ENCODE measurements at regions not wholly inside any gene's neighbourhood (a gene's known extent, or its start where the extent isn't known, plus 50 kb on each side); places are given as distances from the start of the nearest gene placed in this dataset.

DNA sequence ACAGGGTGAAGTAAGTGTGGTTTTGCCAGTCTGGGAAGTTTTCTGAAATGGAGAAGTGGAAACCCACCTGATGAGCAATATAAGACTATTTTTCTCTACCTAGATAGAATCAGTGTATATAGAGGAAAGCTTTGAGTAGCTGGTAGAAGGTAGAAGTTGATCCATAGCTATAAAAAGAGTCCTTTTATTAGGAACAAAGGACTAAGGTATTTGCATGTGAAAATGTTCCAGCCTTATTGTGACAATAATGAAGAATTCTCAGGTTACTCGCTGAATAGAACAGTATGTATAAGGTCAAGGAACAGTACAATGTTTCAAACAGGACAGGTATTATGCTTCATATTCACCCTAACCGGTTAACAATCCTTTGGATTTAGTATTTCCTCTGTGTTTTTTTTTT is 972.2 kb downstream of the OTOL1 start:
- DNase-seq, result no peak

DNA sequence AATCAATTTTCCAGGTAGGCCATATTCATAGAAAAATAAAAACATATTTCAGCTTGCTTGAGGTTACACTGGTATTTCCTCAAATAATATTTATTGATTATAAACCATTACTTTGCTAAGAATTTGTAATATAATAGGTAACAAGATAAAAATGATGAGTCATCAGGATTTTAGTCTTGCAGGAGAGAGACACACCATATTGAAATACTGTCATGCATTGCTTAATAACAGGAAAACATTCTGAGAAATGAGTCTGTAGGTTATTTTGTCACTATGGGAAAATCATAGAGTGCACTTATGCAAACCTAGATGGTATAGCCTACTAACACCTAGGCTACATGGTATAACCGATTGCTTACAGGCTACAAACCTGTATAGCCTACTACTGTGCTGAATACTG is 990.5 kb downstream of the OTOL1 start:
- DNase-seq, result no peak

DNA sequence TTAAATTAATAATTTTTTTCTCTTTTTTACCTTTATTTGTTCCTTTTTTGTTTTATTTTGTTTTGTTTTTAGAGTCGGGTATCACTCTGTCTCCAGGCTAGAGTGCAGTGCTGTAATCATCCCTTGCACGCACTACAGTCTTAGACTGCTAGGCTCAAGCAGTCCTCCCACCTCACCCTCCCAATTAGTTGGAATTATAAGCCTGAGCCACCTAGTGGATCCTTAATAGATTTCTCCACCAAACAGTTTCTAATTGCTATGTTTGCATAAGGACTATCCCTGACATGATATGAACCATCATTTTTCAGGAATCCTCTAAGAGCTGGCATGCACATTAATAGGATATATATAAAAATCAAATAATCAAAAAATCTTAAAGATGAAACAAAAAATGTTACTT is 993.2 kb downstream of the OTOL1 start:
- DNase-seq, result no peak

DNA sequence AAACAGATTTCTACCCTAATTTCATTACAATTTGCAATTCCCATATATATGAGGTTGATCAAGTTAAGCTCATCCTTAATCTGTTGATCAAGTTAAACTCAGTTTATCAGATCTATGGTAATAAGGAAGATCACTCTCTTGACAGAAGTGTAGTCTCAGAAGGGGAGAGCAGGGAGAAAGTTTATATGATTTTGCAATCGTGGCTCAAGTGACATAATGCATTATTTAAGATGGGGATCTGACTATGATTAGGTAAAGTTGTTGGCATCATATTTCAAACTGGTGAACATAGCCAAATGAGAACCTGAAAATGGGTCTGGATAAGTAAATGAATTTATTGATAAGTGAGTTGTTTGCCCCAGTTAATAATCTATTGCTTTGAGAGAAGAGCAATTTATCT is 995.3 kb downstream of the OTOL1 start:
- DNase-seq, result no peak

DNA sequence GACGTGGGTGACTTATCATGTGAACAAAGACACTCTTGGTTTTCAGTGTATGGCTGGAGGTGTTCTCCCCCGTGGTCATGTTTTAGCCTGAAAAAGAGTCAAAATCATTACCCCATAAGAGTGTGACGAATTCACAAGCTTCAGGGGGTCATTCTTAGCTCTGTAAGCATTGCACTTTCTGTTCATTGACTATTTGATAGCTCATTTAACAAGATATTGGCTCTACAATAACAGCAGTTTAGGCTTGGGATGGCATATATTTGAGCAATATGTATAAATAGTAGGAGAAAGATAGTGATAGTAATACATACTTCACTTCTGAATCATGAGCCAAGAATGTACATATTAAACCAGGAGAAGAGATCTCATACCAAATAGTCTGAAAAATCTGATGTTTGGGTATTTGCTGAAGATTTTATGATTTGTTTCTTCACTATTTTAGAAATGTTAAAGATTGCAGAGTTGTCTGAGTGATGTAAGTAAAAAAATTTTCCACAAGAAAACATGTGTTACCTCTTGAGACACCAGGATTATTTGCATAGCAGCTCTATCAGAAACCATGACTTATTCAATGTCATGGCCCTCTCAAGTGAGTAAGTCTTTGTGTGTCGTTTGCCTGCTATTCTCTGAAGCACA is 996.0 kb downstream of the OTOL1 start:
- DNase-seq, result no peak

DNA sequence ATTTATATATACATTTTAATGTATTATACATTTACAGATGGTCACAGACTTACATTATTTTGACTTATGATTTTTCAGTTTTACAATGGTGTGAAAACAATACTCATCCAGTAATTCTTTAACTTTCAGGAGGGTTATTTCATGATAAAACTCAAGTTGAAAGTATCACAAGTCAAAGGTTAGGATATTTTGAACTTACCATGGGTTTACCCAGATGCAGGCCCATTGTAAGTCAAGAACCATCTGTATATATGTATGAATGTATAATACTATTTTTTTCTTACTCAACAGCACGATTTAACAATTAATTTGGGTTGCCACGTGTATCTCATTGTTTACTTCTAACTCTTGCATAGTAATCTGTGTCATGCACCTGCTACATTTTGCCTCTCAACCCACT is 1002.0 kb downstream of the OTOL1 start:
- no peak for DNase-seq

DNA sequence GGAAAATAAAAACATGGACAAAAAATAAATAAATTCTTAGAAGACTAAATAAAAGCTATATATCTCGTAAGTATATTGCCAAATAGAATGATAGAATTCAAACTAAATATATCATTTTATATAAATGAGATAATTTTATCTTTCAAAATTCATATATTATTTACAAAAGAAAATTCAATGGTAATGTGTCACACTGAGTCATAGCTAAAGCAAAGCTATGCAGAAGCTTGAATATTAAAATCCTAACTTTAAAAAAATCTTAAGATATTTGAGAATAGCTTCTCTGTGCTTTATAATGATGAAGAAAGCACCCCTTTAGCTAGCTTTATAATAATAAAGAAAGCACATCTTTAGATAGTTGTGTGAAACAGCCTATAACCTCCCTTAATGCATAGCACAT is 1010.8 kb downstream of the OTOL1 start:
- no peak for DNase-seq

DNA sequence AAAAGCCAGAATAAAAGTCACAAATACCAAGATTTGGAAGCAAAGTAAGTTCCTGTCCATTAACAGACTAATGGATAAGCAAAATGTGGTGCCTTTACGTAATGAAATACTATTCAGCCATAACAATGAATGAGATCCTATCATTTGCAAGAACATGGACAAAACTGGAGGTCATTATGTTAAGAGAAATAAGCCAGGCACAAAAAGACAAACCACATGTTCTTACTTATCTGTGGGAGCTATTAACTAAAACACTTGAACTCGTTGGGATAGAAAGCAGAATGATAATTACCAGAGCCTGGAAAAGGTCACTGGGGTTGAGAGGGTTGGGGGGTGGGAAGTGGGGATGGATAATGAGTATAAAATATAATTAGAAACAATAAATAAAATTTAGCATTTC is 1015.9 kb downstream of the OTOL1 start:
- DNase-seq, result no peak

DNA sequence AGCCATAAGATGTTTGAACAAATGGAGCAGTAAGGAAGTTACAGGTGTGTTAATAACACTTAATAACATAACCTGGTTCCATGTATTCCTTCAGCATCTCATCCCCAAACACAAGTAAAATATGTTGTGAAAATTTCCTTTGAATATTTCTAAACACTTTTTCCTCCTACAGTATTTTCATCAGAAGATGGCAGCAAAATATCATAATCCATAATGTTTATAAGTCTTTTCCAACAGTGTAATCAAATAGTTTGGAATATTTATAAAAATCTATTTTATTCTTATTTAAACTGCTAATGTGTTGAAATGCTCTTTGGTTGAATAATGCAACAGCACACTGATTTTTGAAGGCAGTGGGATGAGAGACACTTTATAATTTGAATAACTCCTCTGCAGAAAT is 1020.5 kb downstream of the OTOL1 start:
- DNase-seq, result no peak

DNA sequence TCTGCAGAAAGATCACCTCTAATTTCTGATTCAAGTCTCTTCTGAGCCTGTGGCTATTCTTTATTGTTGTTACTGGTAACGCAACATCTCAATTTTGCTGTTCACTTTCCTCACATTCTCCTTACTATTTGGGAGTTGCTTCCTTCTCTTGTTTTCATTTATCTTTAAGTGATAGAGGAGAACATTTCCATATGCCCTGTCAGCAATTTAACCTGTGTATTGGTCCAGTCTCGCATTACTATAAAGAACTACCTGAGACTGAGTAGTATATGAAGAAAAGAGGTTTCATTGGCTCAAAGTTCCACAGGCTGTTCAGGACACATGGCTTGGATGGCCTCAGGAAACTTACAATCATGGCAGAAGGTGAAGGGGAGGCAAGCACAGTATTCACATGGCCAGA is 1025.1 kb downstream of the OTOL1 start:
- no peak for DNase-seq

DNA sequence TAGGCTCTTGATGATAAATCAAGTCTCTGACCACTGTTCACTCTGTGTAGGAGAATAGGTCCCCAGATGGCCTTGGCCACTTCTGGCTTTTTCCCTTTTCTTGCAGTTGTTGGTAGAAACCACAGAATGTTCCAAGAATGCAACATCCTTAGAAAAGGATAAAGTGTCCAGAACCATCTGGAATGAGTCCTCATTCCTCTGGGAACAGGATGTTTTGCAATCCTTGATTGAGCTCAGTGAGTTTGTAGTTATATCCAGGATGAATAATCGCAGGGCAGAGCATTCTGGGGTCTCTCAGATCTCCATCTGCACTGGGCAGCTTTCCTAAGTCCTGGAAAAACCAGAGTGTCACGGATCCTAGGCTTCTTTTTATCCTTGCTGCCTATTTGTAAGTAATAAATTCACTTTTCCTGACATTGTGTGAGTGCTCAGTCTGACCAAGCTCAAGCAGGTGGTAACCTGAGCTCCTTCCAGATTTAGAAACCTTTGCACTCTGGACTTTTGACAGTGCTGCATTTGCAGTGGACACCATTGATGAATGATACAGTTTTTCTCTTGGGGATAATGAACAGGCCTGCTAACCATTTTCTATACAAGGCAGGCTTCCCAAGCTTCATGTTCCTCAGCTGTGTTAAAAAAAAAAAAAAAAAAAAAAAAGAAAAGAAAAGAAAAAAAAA is 1028.6 kb downstream of the OTOL1 start:
- no peak for DNase-seq

DNA sequence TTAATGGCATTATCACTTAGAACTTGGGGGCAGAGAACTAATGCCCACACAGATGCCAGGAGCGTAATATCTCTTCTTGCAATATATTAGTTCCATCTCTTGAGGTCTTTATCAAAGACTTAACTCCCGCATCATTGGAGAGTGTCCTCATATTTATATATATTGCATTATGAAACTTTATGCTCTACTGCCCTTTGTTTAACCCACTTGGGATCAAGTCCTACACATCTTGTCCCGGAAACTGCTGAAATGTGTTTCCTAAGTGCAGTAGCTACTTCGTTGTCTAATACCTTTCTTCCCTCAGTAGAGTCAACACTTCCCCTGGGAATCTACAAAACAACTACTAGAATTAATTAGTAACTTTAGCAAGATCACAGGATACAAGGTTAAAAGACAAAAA is 1029.2 kb downstream of the OTOL1 start:
- no peak for DNase-seq

DNA sequence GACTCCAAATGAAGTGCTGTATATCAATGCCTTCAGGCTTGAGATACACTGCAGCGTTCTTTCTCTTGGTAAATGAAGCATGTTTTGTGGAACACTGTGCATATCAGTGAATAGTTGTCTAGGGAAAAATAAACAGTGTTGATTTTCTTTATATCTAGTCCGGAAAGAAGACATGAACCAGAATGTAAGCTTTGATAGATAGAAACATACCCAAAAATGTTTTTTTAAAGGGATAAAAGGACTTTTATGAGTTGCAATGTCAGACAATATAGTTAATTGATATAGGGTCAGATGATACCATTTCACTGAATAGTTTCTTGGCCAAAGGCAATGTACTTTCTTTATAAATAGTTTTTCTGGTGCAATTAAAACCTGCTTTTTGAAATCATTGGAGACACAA is 1037.8 kb downstream of the OTOL1 start:
- DNase-seq, result no peak

DNA sequence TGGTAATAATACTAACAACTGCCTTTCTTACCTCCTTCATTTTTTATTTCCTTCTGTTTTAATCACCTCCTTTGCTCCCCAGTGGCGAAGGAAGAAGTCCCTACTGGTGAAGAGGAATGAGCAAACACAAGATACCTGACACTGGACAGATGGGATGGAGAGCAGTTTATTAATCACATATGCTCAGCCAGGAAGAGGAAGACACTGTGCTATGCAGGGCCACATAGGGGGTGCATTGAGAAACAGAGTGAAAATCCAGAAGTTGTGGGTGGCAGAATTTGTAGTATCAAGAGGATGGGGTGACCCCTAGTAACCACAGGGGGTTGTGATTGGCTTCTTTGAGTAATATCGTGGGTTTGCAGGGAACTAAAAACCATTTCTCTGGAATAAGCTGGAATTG is 1041.9 kb downstream of the OTOL1 start:
- DNase-seq, result no peak

DNA sequence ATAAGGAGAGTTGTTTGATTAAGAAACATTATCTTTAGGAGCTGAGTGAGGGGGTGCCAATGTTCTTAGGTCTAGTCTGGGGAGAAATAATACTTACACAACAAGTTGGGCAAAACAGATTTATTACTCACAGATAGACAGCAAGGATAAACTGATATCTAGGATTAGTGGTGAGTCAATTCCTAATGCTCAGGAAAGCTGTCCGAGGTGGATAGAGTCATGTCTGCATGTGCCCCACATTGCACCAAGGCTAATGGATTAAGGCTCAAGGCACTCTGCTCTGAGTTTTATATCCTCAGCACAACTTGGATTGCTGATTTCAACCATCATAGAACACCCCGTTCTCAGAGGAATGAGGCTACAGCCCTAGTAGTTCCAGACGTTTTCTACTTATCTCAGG is 1042.3 kb downstream of the OTOL1 start:
- DNase-seq, result no peak

DNA sequence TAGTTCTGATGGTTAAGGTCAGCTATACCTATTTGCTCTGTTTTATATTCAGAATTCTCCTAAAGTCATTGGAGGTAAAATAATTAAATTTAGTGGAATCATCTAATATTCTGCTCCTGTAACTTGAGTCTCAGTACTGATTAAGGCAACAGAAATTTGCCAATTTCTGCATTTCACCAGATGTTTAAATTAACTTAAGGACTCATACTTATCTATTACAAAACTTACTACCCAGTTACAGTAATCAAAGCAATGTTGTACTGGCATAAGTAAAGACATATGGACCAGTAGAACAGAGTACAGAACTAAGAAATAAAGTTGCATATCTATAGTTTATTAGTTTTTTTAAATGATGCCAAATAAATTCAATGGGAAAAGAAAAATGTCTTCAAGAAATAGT is 1043.8 kb downstream of the OTOL1 start:
- no peak for DNase-seq

DNA sequence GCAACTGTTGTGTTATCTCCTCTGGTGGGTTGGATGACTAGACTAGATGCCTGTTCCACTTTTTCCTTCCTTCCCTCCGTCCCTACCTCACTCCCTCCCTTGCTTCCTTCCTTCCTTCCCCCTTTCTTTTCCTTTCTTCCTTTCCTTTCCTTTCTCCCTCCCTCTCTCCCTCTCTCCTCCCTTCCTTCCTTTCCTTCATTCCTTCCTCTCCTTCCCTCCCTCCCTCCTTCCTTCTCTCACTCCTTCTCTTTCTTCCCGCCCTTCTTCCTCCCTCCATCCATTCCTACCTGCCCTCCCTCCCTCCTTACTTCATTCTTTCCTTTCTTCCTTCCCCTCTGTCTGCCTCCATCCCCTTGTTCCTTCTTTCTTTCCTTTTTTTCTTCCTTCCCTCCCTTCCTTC is 1045.3 kb downstream of the OTOL1 start:
- DNase-seq, result no peak

DNA sequence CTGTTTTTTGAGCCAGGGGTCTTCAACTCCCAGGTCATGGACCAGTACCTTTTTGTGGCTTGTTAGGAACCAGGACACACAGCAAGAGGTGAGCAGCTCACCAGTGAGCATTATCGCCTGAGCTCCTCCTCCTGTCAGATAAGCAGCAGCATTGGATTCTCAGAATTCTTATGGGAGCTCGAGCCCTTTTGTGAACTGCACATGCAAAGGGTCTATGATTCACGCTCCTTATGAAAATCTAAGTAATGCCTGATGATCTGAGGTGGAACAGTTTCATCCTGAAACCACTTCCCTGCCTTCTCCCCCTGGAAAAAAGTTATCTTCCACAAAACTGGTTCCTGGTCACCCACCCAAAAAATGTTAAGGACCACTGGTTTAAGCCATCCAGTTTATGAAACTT is 1047.6 kb downstream of the OTOL1 start:
- no peak for DNase-seq

DNA sequence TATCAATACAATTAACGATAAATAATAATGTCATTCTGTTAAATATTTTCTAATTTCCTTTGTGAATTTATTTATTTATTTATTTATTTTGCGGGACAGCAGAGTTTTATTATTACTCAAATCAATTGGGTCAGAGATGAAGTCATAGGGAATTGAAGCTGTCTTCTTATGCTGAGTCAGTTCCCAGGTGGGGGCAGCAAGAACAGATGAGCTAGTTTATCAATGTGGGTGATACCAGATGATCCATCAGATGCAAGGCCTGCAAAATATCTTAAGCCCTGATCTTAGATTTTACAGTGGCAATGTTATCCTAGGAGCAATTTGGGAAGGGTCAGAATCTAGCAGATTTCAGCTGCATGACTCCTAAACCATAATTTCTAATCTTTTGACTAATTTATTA is 1050.3 kb downstream of the OTOL1 start:
- DNase-seq, result no peak

DNA sequence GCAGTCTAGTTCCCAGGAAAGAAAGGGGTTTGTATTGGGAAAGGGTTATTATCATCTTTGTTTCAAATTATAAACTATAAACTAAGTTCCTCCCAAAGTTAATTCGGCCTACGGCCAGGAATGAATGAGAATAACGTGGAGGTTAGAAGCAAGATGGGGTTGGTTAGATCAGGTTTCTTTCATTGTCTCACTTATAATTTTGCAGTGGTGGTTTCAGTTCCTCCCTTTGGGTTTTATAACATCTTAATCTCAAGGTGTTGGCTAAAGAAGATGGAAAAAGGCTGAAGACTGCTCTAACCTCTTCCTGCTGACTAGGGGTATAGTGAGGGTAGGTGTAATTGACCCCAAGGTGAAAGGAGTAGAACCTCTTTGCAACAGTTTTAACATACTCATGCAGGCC is 1050.7 kb downstream of the OTOL1 start:
- DNase-seq, result no peak

DNA sequence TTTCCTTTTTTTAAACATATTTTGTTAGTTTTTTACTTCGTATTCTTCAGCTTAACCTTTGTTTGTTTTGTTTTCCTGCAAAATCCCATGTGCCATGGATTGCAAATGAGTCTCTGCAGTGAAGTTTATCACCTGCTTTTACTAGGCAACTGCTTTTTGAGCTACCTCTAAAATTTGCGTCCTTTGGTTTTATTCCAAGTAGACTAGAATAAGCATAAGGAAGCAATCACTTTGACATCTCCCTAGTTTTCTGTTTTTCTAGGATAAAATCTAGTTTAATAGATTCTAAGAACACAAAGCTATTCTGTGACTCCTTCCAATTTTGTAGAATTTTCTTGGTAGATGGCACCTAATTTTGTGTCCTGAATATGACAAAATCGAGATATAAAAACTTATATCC is 1059.2 kb downstream of the OTOL1 start:
- no peak for DNase-seq

DNA sequence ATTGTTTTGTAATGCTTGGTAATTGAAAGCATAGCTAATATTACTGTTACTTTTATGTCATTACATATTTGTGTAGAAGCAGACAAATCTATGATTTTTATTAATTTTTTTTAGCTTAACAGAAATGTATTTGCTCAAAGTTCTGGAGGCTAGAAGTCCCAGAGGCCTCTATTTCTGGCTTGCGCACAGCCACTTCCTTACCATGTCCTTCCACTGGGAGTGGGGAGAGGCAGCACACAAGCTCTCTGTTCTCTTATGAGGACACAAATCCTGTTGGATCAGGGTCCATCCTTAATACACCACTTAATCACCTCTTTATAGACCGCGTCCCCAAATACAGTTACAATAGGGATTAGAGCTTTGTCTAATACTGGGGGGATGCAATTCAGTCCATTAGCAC is 1061.4 kb downstream of the OTOL1 start:
- no peak for DNase-seq

DNA sequence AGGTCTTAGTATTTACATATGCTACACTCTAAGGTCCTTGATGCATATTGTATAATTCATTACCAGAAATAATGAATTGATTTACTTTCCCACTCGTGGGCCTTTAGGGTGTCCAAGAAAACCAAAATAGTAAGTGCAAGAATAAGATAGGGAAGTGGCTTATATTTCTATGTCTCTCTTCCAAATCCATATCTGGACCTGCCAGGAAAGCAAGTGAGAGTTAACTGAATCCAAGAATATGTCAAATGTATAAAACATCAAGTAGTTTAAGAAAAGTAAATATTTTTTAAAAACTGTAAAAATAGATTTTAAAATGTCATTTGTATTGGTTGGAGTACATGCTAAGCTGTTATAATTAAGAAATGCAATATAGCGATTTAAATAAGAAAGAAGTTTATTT is 1072.1 kb downstream of the OTOL1 start:
- DNase-seq, result no peak

DNA sequence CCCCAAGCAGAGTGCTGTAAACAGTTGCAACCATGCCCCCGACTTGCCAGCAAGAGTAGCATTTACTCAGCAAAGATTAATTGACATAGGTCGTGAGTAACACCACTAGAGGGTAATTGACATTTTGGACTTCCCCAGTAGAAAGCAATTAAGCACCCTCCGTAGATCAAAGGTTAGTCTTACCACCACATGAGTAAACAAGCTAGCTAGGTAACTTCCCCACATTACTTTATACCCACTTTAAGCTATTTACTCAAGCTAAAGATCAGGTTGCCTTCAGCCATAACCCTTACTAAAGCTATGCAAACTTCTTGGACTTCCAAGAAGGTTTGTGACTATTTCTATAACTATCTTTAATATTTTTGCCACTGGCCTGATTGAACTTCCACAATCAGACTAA is 1072.7 kb downstream of the OTOL1 start:
- DNase-seq, result no peak

DNA sequence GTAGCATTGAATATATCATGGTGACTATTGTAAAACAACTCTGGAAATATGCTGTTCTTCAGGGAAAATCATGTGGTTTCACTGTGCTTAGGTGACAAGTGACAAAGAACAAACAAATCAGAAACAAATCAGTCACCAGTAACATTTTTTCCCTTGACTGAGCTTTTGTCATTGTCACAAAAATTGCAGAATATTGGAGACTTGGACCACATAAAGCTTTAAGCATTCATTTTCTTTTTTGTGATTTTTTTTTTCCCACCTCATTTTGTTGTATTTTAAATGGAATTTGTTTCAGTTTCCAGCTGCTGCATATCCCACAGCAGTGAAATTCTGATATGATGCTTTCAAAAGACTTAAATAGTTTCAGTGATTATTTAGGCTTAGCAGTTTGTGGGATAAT is 1088.4 kb downstream of the OTOL1 start:
- no peak for DNase-seq

Measured in islet precursor cell (in vitro differentiated cells).